H9 (cell line): ENCODE measurements at regions not wholly inside any gene's neighbourhood (a gene's known extent, or its start where the extent isn't known, plus 50 kb on each side); places are given as distances from the start of the nearest gene placed in this dataset.

ENCODE experiments used
- DNase-seq: peaks from one replicate; pipeline ENCODE4 v3.0.0-alpha.2; 2017
- H2AFZ ChIP-seq: one replicate; pipeline ENCODE4 v1.6.1; 2013; ENCODE audit warnings: mild to moderate bottlenecking, low read length, control low read depth, moderate library complexity
- H2AK5ac ChIP-seq: 2 replicates; pipeline ENCODE4 v1.6.1; 2013; ENCODE audit warnings: low read length, control low read depth, mixed read lengths; ENCODE audit not compliant: insufficient read length
- H2BK120ac ChIP-seq: one replicate; pipeline ENCODE4 v1.6.1; 2013; ENCODE audit warnings: low read depth, mild to moderate bottlenecking, low read length, control low read depth, inconsistent platforms; ENCODE audit not compliant: poor library complexity, severe bottlenecking
- H2BK12ac ChIP-seq: 2 replicates; pipeline ENCODE4 v1.6.1; 2013; ENCODE audit warnings: low read length, control low read depth, mixed read lengths, low read depth; ENCODE audit not compliant: insufficient read length
- H2BK15ac ChIP-seq: 2 replicates; pipeline ENCODE4 v1.6.1; 2013; ENCODE audit warnings: low read depth, low read length, control low read depth
- H2BK20ac ChIP-seq: one replicate; pipeline ENCODE4 v1.6.1; 2013; ENCODE audit warnings: low read depth, mild to moderate bottlenecking, low read length, control low read depth, inconsistent platforms; ENCODE audit not compliant: poor library complexity, severe bottlenecking
- H2BK5ac ChIP-seq: 2 replicates; pipeline ENCODE4 v1.6.1; 2013; ENCODE audit warnings: low read length, control low read depth, mixed read lengths; ENCODE audit not compliant: insufficient read length
- H3K14ac ChIP-seq: 2 replicates; pipeline ENCODE4 v1.6.1; 2013; ENCODE audit warnings: low read length, control low read depth; ENCODE audit not compliant: insufficient read depth
- H3K18ac ChIP-seq: 2 replicates; pipeline ENCODE4 v1.6.1; 2013; ENCODE audit warnings: low read depth, mild to moderate bottlenecking, mixed read lengths, low read length, control low read depth; ENCODE audit not compliant: insufficient read length
- H3K23ac ChIP-seq: 2 replicates; pipeline ENCODE4 v1.6.1; 2013; ENCODE audit warnings: low read length, control low read depth, mixed read lengths, low read depth; ENCODE audit not compliant: insufficient read length
- H3K23me2 ChIP-seq: 2 replicates; pipeline ENCODE4 v1.6.1; 2013; ENCODE audit warnings: low read depth, mild to moderate bottlenecking, mixed read lengths, low read length, control low read depth; ENCODE audit not compliant: insufficient read length, poor library complexity, severe bottlenecking
- H3K27ac ChIP-seq: 2 replicates; pipeline ENCODE4 v1.5.1; 2013; ENCODE audit warnings: low read length, control low read depth, mixed read lengths, low read depth; ENCODE audit not compliant: insufficient read length
- H3K27me3 ChIP-seq: 2 replicates; pipeline ENCODE4 v1.6.1; 2013; ENCODE audit warnings: low read length, control low read depth, inconsistent platforms; ENCODE audit not compliant: insufficient read depth
- H3K4ac ChIP-seq: 2 replicates; pipeline ENCODE4 v1.6.1; 2013; ENCODE audit warnings: low read depth, mild to moderate bottlenecking, control low read depth, inconsistent platforms, low read length, moderate library complexity
- H3K4me1 ChIP-seq: 2 replicates; pipeline ENCODE4 v1.6.1; 2013; ENCODE audit warnings: low read length, control low read depth, inconsistent platforms; ENCODE audit not compliant: insufficient read depth
- H3K4me2 ChIP-seq: 2 replicates; pipeline ENCODE4 v1.6.1; 2013; ENCODE audit warnings: low read length, control low read depth, mixed read lengths; ENCODE audit not compliant: insufficient read length, insufficient read depth
- H3K56ac ChIP-seq: 2 replicates; pipeline ENCODE4 v1.6.1; 2013; ENCODE audit warnings: low read depth, mild to moderate bottlenecking, mixed read lengths, low read length, control low read depth; ENCODE audit not compliant: insufficient read length
- H3K79me1 ChIP-seq: 2 replicates; pipeline ENCODE4 v1.6.1; 2013; ENCODE audit warnings: low read depth, mild to moderate bottlenecking, moderate library complexity, low read length, control low read depth, inconsistent platforms; ENCODE audit not compliant: insufficient read depth, poor library complexity, severe bottlenecking
- H3K79me2 ChIP-seq: 2 replicates; pipeline ENCODE4 v1.6.1; 2013; ENCODE audit warnings: low read length, control low read depth, inconsistent platforms; ENCODE audit not compliant: insufficient read depth
- H3K9ac ChIP-seq: 2 replicates; pipeline ENCODE4 v1.6.1; 2013; ENCODE audit warnings: low read length, control low read depth, mixed read lengths; ENCODE audit not compliant: insufficient read length; ENCODE audit errors: extremely low read depth
- H3K9me3 ChIP-seq: one replicate; pipeline ENCODE4 v1.6.1; 2013; ENCODE audit warnings: low read depth, low read length, inconsistent platforms; ENCODE audit not compliant: control insufficient read depth
- H3T11ph ChIP-seq: one replicate; pipeline ENCODE4 v1.6.1; 2013; ENCODE audit warnings: mild to moderate bottlenecking, low read length, control low read depth, inconsistent platforms
- H4K20me1 ChIP-seq: one replicate; pipeline ENCODE4 v1.6.1; 2013; ENCODE audit not compliant: control insufficient read depth, insufficient read length, insufficient read depth
- H4K5ac ChIP-seq: 2 replicates; pipeline ENCODE4 v1.6.1; 2013; ENCODE audit warnings: low read depth, mild to moderate bottlenecking, mixed read lengths, low read length, control low read depth; ENCODE audit not compliant: insufficient read length
- H4K8ac ChIP-seq: replicated peaks from 2 replicates; pipeline ENCODE4 v1.6.1; 2013; ENCODE audit warnings: low read length, control low read depth, mixed read lengths, low read depth; ENCODE audit not compliant: insufficient read length
- H4K91ac ChIP-seq: 2 replicates; pipeline ENCODE4 v1.6.1; 2013; ENCODE audit warnings: low read depth, mild to moderate bottlenecking, moderate library complexity, mixed read lengths, low read length, control low read depth; ENCODE audit not compliant: insufficient read length
- H3K27ac Mint-ChIP-seq, 3 experiments: 2 replicates in 2 of 3; 3 replicates in 1 of 3; pipeline ENCODE4 v1.8.0; 2020 to 2021; ENCODE audit warnings: mixed read lengths in 3 of 3, mild to moderate bottlenecking in 1 of 3, moderate library complexity in 1 of 3
- H3K27me3 Mint-ChIP-seq: 2 replicates; pipeline ENCODE4 v1.8.0; 2021; ENCODE audit warnings: low read depth, mild to moderate bottlenecking, moderate library complexity, mixed read lengths
- H3K36me3 Mint-ChIP-seq, 3 experiments: 2 replicates in 2 of 3; 3 replicates in 1 of 3; pipeline ENCODE4 v1.8.0; 2020 to 2021; ENCODE audit warnings: low read depth in 3 of 3, mixed read lengths in 3 of 3; ENCODE audit not compliant: insufficient read depth in 1 of 3
- H3K4me1 Mint-ChIP-seq, 2 experiments: 2 replicates each; pipeline ENCODE4 v1.8.0; 2020; ENCODE audit warnings: mixed read lengths in 2 of 2
- H3K4me3 Mint-ChIP-seq, 2 experiments: 2 replicates in 1 of 2; 3 replicates in 1 of 2; pipeline ENCODE4 v1.8.0; 2020 to 2021; ENCODE audit warnings: mild to moderate bottlenecking in 2 of 2, mixed read lengths in 2 of 2, moderate library complexity in 1 of 2
- H3K9me3 Mint-ChIP-seq, 2 experiments: 2 replicates in 1 of 2; 3 replicates in 1 of 2; pipeline ENCODE4 v1.8.0; 2020; ENCODE audit warnings: mild to moderate bottlenecking in 2 of 2, mixed read lengths in 2 of 2, moderate library complexity in 1 of 2
- CTCF ChIP-seq: fragments of 200-600 bp; sonication (generic); conservative IDR thresholded peaks from 3 replicates; pipeline ENCODE4 v1.8.0; 2021; ENCODE audit warnings: antibody characterized with exemption, mild to moderate bottlenecking
- WGBS: extraction: QIAGEN DNeasy Blood & Tissue Kit; methylation state at CpG from one replicate; pipeline ENCODE4 v1.1.7; 2013; ENCODE audit warnings: missing lambda C conversion rate, low lambda C conversion rate, mixed read lengths; ENCODE audit not compliant: insufficient read length; ENCODE audit errors: extremely low coverage; 5-methylcytosine and 5-hydroxymethylcytosine counted together

- Histone ChIP-seq H3K9ac (no peak overlapping the region), H3K23me2 (no peaks in the 10 kb centered on the region), H3K27me3 (no peaks in the 10 kb centered on the region), H3K14ac (no peak overlapping the region), H2BK12ac (no peak overlapping the region), H2BK5ac (no peak overlapping the region), H2AK5ac (no peak overlapping the region), H4K91ac (no peak overlapping the region), H3K27ac (no peak overlapping the region), H3K4ac (no peak overlapping the region), H4K20me1 (no peaks in the 10 kb centered on the region), H2BK120ac (no peak overlapping the region), H2AFZ (no peak overlapping the region), H4K8ac (no peak overlapping the region), H3K56ac (no peak overlapping the region), H3K4me1 (peaks cover 5% of the 10 kb centered on the region; the same call in 1 of the 2 replicates), H4K5ac (no peak overlapping the region), H3K79me1 (no peaks in the 10 kb centered on the region), H3K79me2 (no peaks in the 10 kb centered on the region), H2BK20ac (no peak overlapping the region), H2BK15ac (no peak overlapping the region), H3K18ac (no peak overlapping the region), H3K9me3 (no peaks in the 10 kb centered on the region), H3K23ac (no peak overlapping the region), H3K4me2 (no peak overlapping the region), H3T11ph (no peak overlapping the region)
- no peak for TF ChIP-seq CTCF
- no CpG with 5 or more reads among the region's 1 CpG for whole genome bisulfite sequencing
- H3K4me3 Mint-ChIP-seq: no peak overlapping the region
- H3K4me1 Mint-ChIP-seq: peaks cover 52 to 59% of the 10 kb centered on the region in 2 experiments
- DNase-seq: no peak
- H3K27me3 Mint-ChIP-seq: no peaks in the 10 kb centered on the region
- peaks cover 12 to 13% of the 10 kb centered on the region in 2 experiments for H3K9me3 Mint-ChIP-seq
- peaks cover 10 to 16% (median 11%) of the 10 kb centered on the region in 3 experiments for H3K36me3 Mint-ChIP-seq
- H3K27ac Mint-ChIP-seq: peak overlapping the region in 2 of 3 experiments; percentile 93 to 98; a peak in 5 of 7 replicates
These were observed 99.8 kb upstream of the MDFIC start for GRCh38 chr7:114822131-114822530.
